ENCODE measurements at regions not wholly inside any gene's neighbourhood (a gene's known extent, or its start where the extent isn't known, plus 50 kb on each side); places are given as distances from the start of the nearest gene placed in this dataset.
A peak's percentile ranks its signal among the peaks of the same experiment; 100 is the strongest.

- Histone ChIP-seq H3K4me3 (no peak overlapping the region), H3K9me3 (no peaks in the 10 kb centered on the region), H3K27ac (no peak overlapping the region), H3K36me3 (ENCODE audit: low read depth, missing control alignments) (no peaks in the 10 kb centered on the region), H3K4me1 (no peaks in the 10 kb centered on the region), H3K27me3 (no peaks in the 10 kb centered on the region)
- WGBS, 2 donors = 82 to 83% methylated on average over 4 of the region's 4 CpGs
- no peak for DNase-seq
- intact Hi-C loops (cut with DNase I; ENCODE audit: low total_unique reads) = no loop called here
- no peak for TF ChIP-seq POLR2A (IDR thresholded peaks at IDR 0.05)
- TF ChIP-seq CTCF (IDR thresholded peaks at IDR 0.05) = no peak
These were observed 131.8 kb downstream of the TWIST2 start for GRCh38 chr2:238979636-238980035.

DNA sequence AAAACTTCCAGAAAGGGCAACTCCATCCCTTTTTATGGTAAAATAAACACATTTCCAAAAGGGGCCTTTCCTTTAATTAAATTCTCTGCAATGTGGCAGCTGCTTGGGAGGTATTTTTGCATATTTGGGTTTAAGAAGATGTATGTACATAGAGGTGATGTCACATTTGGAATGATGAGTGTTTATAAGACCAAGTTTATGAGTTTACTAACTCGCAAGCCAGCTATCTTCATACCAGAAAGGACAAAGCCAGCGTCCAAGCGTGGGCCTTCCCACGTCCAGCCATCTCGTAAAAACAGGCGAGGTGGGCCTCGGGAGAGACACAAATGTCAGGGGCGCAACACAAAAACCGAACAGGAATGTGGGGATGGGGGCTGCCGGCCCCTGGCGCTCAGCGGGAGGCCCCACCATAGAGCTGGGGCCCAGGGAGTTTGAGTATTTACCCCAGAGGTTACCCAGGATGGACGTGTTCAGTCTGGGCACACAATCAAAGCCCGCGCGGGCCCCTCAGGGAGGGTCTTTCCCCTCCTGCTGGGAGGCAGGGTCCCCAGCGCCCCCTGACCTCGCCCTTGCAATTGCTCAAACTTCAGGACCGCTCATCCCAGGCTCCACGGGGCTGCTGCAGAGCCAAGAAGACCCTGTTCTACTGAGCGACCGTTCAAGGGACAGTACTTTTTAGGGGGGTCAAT is 137.3 kb downstream of the TWIST2 start:
- 59 to 62% methylated on average over 22 of the region's 22 CpGs for WGBS, 2 donors
- no peak for TF ChIP-seq POLR2A (IDR thresholded peaks at IDR 0.05)
- no peak for TF ChIP-seq CTCF (IDR thresholded peaks at IDR 0.05)
- no peaks in the 10 kb centered on the region for H3K9me3 ChIP-seq
- H3K4me1 ChIP-seq = no peaks in the 10 kb centered on the region
- DNase-seq = no peak
- H3K27me3 ChIP-seq = no peaks in the 10 kb centered on the region
- H3K4me3 ChIP-seq = peak overlapping the region in 1 of 2 donors; percentile 40
- intact Hi-C loops (cut with DNase I; ENCODE audit: low total_unique reads) = no loop called here
- no peaks in the 10 kb centered on the region for H3K36me3 ChIP-seq (ENCODE audit: low read depth, missing control alignments)
- no peak overlapping the region for H3K27ac ChIP-seq

- no peak overlapping the region for H3K27ac ChIP-seq
- H3K36me3 ChIP-seq (ENCODE audit: low read depth, missing control alignments) = no peaks in the 10 kb centered on the region
- H3K27me3 ChIP-seq = no peaks in the 10 kb centered on the region
- no peaks in the 10 kb centered on the region for H3K9me3 ChIP-seq
- no peaks in the 10 kb centered on the region for H3K4me1 ChIP-seq
- 59 to 68% methylated on average over 23 to 30 of the region's 30 CpGs for WGBS, 2 donors
- intact Hi-C loops (cut with DNase I; ENCODE audit: low total_unique reads) = no loop called here
- no peak for DNase-seq
- peak overlapping the region; percentile 9 to 40 for H3K4me3 ChIP-seq
- TF ChIP-seq POLR2A (IDR thresholded peaks at IDR 0.05) (no peak), CTCF (IDR thresholded peaks at IDR 0.05) (no peak)
These were observed 138.1 kb downstream of the TWIST2 start for GRCh38 chr2:238985931-238986446.

DNA sequence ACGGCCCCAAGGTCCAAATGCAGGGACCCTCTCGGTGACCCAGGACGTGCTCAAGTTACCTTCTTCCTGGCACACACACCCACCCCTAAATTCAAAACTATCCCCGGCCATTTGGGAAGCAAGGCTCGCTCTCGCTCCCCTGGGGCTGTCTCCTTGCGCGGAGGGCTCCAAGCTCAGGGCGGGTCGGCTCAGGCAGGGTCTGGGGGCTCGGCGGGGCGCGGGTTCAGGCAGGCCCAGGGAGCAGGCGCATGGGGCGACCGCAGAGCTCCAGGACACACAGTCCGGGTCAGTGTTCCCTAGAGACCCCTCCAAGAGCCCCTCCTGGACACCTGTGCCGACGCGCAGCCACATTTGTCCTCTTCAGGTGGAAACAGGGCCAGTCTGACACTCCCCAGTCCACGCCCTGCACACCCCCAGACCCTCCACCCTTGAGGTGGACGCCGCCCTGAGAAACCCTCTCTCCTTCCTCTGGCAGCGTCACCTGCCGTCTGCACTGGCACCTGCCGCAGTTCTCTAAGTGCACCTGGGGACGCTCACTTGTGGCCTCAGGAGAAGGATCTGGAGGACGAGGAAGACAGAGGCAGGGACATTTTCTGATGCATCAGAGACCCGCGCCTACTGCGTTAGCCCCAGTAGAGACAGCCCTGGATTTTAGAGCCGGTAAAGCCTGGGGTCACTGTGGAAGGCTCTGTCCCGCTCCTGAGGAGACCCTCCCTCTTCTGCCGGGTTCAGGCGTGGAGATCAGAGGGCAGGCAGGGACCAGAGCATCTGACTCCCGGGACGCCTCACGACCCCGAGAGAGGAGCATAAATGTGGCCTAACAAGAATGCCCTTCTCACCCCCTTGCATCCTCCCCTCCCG is 138.8 kb downstream of the TWIST2 start:
- Histone ChIP-seq H3K4me1 (no peaks in the 10 kb centered on the region), H3K27ac (no peak overlapping the region), H3K4me3 (peak overlapping the region; percentile 9 to 40), H3K9me3 (no peaks in the 10 kb centered on the region), H3K27me3 (no peaks in the 10 kb centered on the region), H3K36me3 (ENCODE audit: low read depth, missing control alignments) (no peaks in the 10 kb centered on the region)
- intact Hi-C loops (cut with DNase I; ENCODE audit: low total_unique reads) = no loop called here
- WGBS, 2 donors = 54 to 73% methylated on average over 18 to 41 of the region's 41 CpGs
- TF ChIP-seq CTCF (IDR thresholded peaks at IDR 0.05) (no peak), POLR2A (IDR thresholded peaks at IDR 0.05) (no peak)
- DNase-seq = no peak

Data from testis (tissue), 2 donors.